ENCODE measurements at regions not wholly inside any gene's neighbourhood (a gene's known extent, or its start where the extent isn't known, plus 50 kb on each side); places are given as distances from the start of the nearest gene placed in this dataset.

DNA sequence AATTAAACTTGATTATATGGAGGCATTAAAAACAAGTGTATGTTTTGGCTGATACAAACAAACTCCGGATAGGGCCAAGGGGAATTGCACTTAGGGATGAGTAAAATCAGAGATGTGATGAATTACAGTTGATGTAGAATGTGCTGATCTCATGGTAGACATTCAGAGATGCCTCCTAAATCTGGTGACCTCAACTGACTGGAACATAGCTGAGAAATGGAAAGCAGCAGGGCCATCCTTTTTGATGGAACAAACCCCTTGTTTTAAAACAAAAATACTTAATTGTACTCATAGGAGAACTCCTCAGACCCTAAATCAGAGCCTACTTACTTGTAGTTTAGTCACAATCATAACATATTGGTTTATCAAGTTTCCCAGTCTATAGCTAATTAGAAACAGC is 122.8 kb downstream of the C12orf75 start:
- Histone ChIP-seq H3K4me3 (replicated peaks in 1 of 2; ENCODE audit: low read depth in 1 of 2, low read length in 2 of 2) (no peak overlapping the region), H3K79me2 (ENCODE audit: insufficient read depth, low read length) (no peaks in the 10 kb centered on the region), H2AFZ (ENCODE audit: low read depth, low read length, poor library complexity, severe bottlenecking) (no peak overlapping the region), H3K9me2 (ENCODE audit: insufficient read depth) (no peaks in the 10 kb centered on the region), H4K20me1 (ENCODE audit: insufficient read depth) (no peaks in the 10 kb centered on the region), H3K36me3 (ENCODE audit: control insufficient read depth in 1 of 2, insufficient read depth in 2 of 2, low read length in 2 of 2) (no peaks in the 10 kb centered on the region), H3K4me2 (ENCODE audit: low read length) (no peak overlapping the region), H3K4me1 (ENCODE audit: control insufficient read depth in 1 of 2, insufficient read depth in 2 of 2, low read length in 2 of 2) (no peaks in the 10 kb centered on the region), H3K9ac (ENCODE audit: low read length) (no peak overlapping the region), H3K27me3 (ENCODE audit: insufficient read depth, low read length) (no peaks in the 10 kb centered on the region; the same call in 1 of the 2 replicates), H3K27ac (ENCODE audit: low read depth, low read length) (no peak overlapping the region), H3K9me3 (ENCODE audit: control insufficient read depth in 1 of 2, insufficient read depth in 1 of 2, low read depth in 1 of 2, low read length in 2 of 2) (no peaks in the 10 kb centered on the region)
- ChIA-PET RAD21 (ENCODE audit: low non-redundant PET in 1 of 2, low total read pairs in 2 of 2, uncharacterized antibody in 2 of 2, unreplicated experiment in 2 of 2) (no interaction called here), POLR2A (no interaction called here), CTCF (no interaction called here)
- TF ChIP-seq POLR2AphosphoS5 (IDR thresholded peaks at IDR 0.05; ENCODE audit: low read depth, low read length) (no peak), POLR2A (IDR thresholded peaks at IDR 0.05; ENCODE audit: borderline replicate concordance, extremely low read depth, insufficient read depth, insufficient read length) (no peak), SP1 (IDR thresholded peaks at IDR 0.05; ENCODE audit: low read depth) (no peak), FOSL1 (IDR thresholded peaks at IDR 0.05; ENCODE audit: low read depth) (no peak), YY1 (IDR thresholded peaks at IDR 0.05; ENCODE audit: extremely low read depth, insufficient replicate concordance, low read depth, low read length) (no peak), EGR1 (IDR thresholded peaks at IDR 0.05; ENCODE audit: low read depth) (no peak), CEBPB (IDR thresholded peaks at IDR 0.05; ENCODE audit: low read depth) (no peak), ZFX (IDR thresholded peaks at IDR 0.05) (no peak), EZH2phosphoT487 (IDR thresholded peaks at IDR 0.05; ENCODE audit: borderline replicate concordance) (no peak), SRF (IDR thresholded peaks at IDR 0.05; ENCODE audit: low read depth) (no peak)
- TF ChIP-seq, protein P1, sequence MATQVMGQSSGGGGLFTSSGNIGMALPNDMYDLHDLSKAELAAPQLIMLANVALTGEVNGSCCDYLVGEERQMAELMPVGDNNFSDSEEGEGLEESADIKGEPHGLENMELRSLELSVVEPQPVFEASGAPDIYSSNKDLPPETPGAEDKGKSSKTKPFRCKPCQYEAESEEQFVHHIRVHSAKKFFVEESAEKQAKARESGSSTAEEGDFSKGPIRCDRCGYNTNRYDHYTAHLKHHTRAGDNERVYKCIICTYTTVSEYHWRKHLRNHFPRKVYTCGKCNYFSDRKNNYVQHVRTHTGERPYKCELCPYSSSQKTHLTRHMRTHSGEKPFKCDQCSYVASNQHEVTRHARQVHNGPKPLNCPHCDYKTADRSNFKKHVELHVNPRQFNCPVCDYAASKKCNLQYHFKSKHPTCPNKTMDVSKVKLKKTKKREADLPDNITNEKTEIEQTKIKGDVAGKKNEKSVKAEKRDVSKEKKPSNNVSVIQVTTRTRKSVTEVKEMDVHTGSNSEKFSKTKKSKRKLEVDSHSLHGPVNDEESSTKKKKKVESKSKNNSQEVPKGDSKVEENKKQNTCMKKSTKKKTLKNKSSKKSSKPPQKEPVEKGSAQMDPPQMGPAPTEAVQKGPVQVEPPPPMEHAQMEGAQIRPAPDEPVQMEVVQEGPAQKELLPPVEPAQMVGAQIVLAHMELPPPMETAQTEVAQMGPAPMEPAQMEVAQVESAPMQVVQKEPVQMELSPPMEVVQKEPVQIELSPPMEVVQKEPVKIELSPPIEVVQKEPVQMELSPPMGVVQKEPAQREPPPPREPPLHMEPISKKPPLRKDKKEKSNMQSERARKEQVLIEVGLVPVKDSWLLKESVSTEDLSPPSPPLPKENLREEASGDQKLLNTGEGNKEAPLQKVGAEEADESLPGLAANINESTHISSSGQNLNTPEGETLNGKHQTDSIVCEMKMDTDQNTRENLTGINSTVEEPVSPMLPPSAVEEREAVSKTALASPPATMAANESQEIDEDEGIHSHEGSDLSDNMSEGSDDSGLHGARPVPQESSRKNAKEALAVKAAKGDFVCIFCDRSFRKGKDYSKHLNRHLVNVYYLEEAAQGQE (IDR thresholded peaks at IDR 0.05; ENCODE audit: low read depth) = no peak
- TF ChIP-seq, protein P2, sequence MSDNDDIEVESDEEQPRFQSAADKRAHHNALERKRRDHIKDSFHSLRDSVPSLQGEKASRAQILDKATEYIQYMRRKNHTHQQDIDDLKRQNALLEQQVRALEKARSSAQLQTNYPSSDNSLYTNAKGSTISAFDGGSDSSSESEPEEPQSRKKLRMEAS (IDR thresholded peaks at IDR 0.05) = no peak
- TF ChIP-seq, protein P3, sequence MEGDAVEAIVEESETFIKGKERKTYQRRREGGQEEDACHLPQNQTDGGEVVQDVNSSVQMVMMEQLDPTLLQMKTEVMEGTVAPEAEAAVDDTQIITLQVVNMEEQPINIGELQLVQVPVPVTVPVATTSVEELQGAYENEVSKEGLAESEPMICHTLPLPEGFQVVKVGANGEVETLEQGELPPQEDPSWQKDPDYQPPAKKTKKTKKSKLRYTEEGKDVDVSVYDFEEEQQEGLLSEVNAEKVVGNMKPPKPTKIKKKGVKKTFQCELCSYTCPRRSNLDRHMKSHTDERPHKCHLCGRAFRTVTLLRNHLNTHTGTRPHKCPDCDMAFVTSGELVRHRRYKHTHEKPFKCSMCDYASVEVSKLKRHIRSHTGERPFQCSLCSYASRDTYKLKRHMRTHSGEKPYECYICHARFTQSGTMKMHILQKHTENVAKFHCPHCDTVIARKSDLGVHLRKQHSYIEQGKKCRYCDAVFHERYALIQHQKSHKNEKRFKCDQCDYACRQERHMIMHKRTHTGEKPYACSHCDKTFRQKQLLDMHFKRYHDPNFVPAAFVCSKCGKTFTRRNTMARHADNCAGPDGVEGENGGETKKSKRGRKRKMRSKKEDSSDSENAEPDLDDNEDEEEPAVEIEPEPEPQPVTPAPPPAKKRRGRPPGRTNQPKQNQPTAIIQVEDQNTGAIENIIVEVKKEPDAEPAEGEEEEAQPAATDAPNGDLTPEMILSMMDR (IDR thresholded peaks at IDR 0.05 in 2 of 3, conservative IDR thresholded peaks at IDR 0.05 in 1 of 3; ENCODE audit: borderline replicate concordance in 1 of 3, insufficient read depth in 1 of 3, low read depth in 2 of 3, low read length in 2 of 3) = no peak
- no peak for DNase-seq (ENCODE audit: low read depth, low spot score)
- intact Hi-C loops (cut with micrococcal nuclease) = no loop called here
- no TSS peak for BruUV-seq (replicated peaks)
- no peak for ATAC-seq
